ENCODE measurements at regions not wholly inside any gene's neighbourhood (a gene's known extent, or its start where the extent isn't known, plus 50 kb on each side); places are given as distances from the start of the nearest gene placed in this dataset.
"Not testable (repeated sequence)": the region's sequence is repeated elsewhere in the genome, so short reads cannot be mapped to it uniquely, and the experiment has no call there.

- intact Hi-C loops (cut with micrococcal nuclease) = no loop called here
- no peaks in the 10 kb centered on the region for H3K36me3 ChIP-seq (ENCODE audit: insufficient read depth, low read length)
- Mint-ChIP-seq H3K27me3 (peaks cover 0 to 2% of the 10 kb centered on the region in 2 donors), H3K4me1 (no peaks in the 10 kb centered on the region), H3K36me3 (no peaks in the 10 kb centered on the region), H3K9me3 (peaks cover 0 to 2% (median 0%) of the 10 kb centered on the region in 8 donors), H3K27ac (no peak overlapping the region), H3K4me3 (no peak overlapping the region)
- no peaks in the 10 kb centered on the region for H3K4me1 ChIP-seq (ENCODE audit: insufficient read depth, low read length)
- POLR2A ChIA-PET (ENCODE audit: partially characterized antibody) = no interaction called here
- no peak overlapping the region for H3K4me3 ChIP-seq (ENCODE audit: low read length in 2 of 2)
- no peaks in the 10 kb centered on the region for H3K9me3 ChIP-seq (ENCODE audit: control insufficient read depth in 1 of 2, low read length in 2 of 2)
- DNase-seq = no peak
- CTCF ChIA-PET (ENCODE audit: partially characterized antibody) = no interaction called here
- no peak overlapping the region for H3K27ac ChIP-seq (ENCODE audit: low read depth, low read length)
- H3K27me3 ChIP-seq (ENCODE audit: insufficient read depth, low read length) = no peaks in the 10 kb centered on the region
These were observed 101.9 kb upstream of the SFRP2 start for GRCh38 chr4:153890761-153891160.

DNA sequence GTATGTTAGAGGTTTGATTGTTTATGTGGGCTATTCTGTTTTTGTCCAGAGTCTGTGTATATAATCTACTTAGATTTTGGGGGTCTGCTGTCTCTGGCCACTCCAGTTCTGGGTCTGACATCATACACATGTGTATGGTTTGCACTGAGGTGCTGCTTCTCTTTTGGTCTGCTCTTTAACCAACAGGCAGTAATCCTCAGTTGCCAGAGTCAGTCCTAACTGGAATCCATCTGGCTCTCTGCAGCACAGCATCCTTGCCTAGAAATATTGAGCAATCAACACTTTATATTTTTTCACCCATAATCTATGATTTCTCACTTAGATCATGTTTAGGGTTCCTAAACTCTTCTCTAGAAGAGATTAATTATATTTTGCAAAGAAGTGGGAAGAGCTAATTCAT is 98.3 kb upstream of the SFRP2 start:
- Histone ChIP-seq H3K4me3 (ENCODE audit: low read length in 2 of 2) (no peak overlapping the region), H3K27me3 (ENCODE audit: insufficient read depth, low read length) (no peaks in the 10 kb centered on the region), H3K27ac (ENCODE audit: low read depth, low read length) (no peak overlapping the region), H3K9me3 (ENCODE audit: control insufficient read depth in 1 of 2, low read length in 2 of 2) (no peaks in the 10 kb centered on the region), H3K4me1 (ENCODE audit: insufficient read depth, low read length) (no peaks in the 10 kb centered on the region), H3K36me3 (ENCODE audit: insufficient read depth, low read length) (no peaks in the 10 kb centered on the region)
- intact Hi-C loops (cut with micrococcal nuclease) = no loop called here
- Mint-ChIP-seq H3K4me1 (no peaks in the 10 kb centered on the region), H3K27ac (no peak overlapping the region), H3K27me3 (peaks cover 2 to 5% of the 10 kb centered on the region in 2 donors), H3K36me3 (no peaks in the 10 kb centered on the region), H3K9me3 (peaks cover 0 to 5% (median under 1%) of the 10 kb centered on the region in 8 donors), H3K4me3 (no peak overlapping the region)
- POLR2A ChIA-PET (ENCODE audit: partially characterized antibody) = no interaction called here
- no peak for DNase-seq
- CTCF ChIA-PET (ENCODE audit: partially characterized antibody) = no interaction called here

GRCh38 chr4:153884325-153884724 is 95.4 kb upstream of the SFRP2 start:
- ChIA-PET POLR2A (ENCODE audit: partially characterized antibody) (no interaction called here), CTCF (ENCODE audit: partially characterized antibody) (no interaction called here)
- H3K4me1 Mint-ChIP-seq = no peaks in the 10 kb centered on the region
- Histone ChIP-seq H3K4me3 (ENCODE audit: low read length in 2 of 2) (no peak overlapping the region), H3K4me1 (ENCODE audit: insufficient read depth, low read length) (no peaks in the 10 kb centered on the region), H3K36me3 (ENCODE audit: insufficient read depth, low read length) (no peaks in the 10 kb centered on the region), H3K27ac (ENCODE audit: low read depth, low read length) (no peak overlapping the region), H3K27me3 (ENCODE audit: insufficient read depth, low read length) (no peaks in the 10 kb centered on the region), H3K9me3 (ENCODE audit: control insufficient read depth in 1 of 2, low read length in 2 of 2) (peaks cover 0 to 6% of the 10 kb centered on the region in 2 donors)
- H3K27me3 Mint-ChIP-seq = peaks cover 4 to 5% of the 10 kb centered on the region in 2 donors
- no peak overlapping the region for H3K4me3 Mint-ChIP-seq
- H3K27ac Mint-ChIP-seq = no peak overlapping the region
- no peak for DNase-seq
- peaks cover 5 to 29% (median 17%) of the 10 kb centered on the region in 8 donors for H3K9me3 Mint-ChIP-seq
- intact Hi-C loops (cut with micrococcal nuclease) = no loop called here
- peaks cover 1 to 4% of the 10 kb centered on the region in 2 donors for H3K36me3 Mint-ChIP-seq

- CTCF ChIA-PET (ENCODE audit: partially characterized antibody) = no interaction called here
- Histone ChIP-seq H3K36me3 (ENCODE audit: insufficient read depth, low read length) (no peaks in the 10 kb centered on the region), H3K4me1 (ENCODE audit: insufficient read depth, low read length) (no peaks in the 10 kb centered on the region), H3K27ac (ENCODE audit: low read depth, low read length) (no peak overlapping the region), H3K27me3 (ENCODE audit: insufficient read depth, low read length) (no peaks in the 10 kb centered on the region), H3K4me3 (ENCODE audit: low read length in 2 of 2) (no peak overlapping the region), H3K9me3 (ENCODE audit: control insufficient read depth in 1 of 2, low read length in 2 of 2) (peaks cover 0 to 6% of the 10 kb centered on the region in 2 donors)
- H3K4me1 Mint-ChIP-seq = no peaks in the 10 kb centered on the region
- peaks cover 5 to 33% (median 17%) of the 10 kb centered on the region in 8 donors for H3K9me3 Mint-ChIP-seq
- H3K27me3 Mint-ChIP-seq = peaks cover 4 to 7% of the 10 kb centered on the region in 2 donors
- POLR2A ChIA-PET (ENCODE audit: partially characterized antibody) = no interaction called here
- DNase-seq = no peak
- H3K4me3 Mint-ChIP-seq = no peak overlapping the region
- H3K36me3 Mint-ChIP-seq = peaks cover 1 to 4% of the 10 kb centered on the region in 2 donors
- intact Hi-C loops (cut with micrococcal nuclease) = no loop called here
- H3K27ac Mint-ChIP-seq = no peak overlapping the region
These were observed 92.1 kb upstream of the SFRP2 start for GRCh38 chr4:153880983-153881382.

DNA sequence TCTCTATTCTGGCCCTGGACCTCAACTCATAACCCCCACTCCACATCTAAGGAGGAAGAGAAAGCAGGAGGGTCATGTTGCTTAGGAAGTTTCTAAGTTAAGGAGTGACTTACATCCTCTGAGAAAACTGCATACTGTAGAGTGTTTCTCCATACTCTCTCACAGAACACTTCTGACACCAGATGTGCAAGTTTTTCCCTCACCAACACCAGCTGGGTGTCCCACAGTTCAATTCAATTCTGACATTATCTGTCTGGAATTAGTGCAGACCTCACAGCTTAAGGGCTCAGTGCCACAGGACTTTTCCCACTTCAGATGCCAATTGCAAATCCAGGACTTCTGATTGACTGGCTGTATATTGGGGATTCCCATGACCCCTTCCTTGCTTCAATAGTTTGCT is 89.0 kb upstream of the SFRP2 start:
- no peak overlapping the region for H3K4me3 Mint-ChIP-seq
- Histone ChIP-seq H3K27ac (ENCODE audit: low read depth, low read length) (no peak overlapping the region), H3K4me1 (ENCODE audit: insufficient read depth, low read length) (no peaks in the 10 kb centered on the region), H3K4me3 (ENCODE audit: low read length in 2 of 2) (no peak overlapping the region), H3K36me3 (ENCODE audit: insufficient read depth, low read length) (no peaks in the 10 kb centered on the region), H3K9me3 (ENCODE audit: control insufficient read depth in 1 of 2, low read length in 2 of 2) (peaks cover 0 to 6% of the 10 kb centered on the region in 2 donors), H3K27me3 (ENCODE audit: insufficient read depth, low read length) (no peaks in the 10 kb centered on the region)
- H3K36me3 Mint-ChIP-seq = peaks cover 1 to 4% of the 10 kb centered on the region in 2 donors
- intact Hi-C loops (cut with micrococcal nuclease) = no loop called here
- H3K27ac Mint-ChIP-seq = no peak overlapping the region
- peaks cover 5 to 30% (median 18%) of the 10 kb centered on the region in 8 donors for H3K9me3 Mint-ChIP-seq
- ChIA-PET CTCF (ENCODE audit: partially characterized antibody) (no interaction called here), POLR2A (ENCODE audit: partially characterized antibody) (no interaction called here)
- DNase-seq = no peak
- no peaks in the 10 kb centered on the region for H3K4me1 Mint-ChIP-seq
- H3K27me3 Mint-ChIP-seq = peaks cover 2% of the 10 kb centered on the region in 2 donors

GRCh38 chr4:153873741-153874140 is 84.9 kb upstream of the SFRP2 start:
- POLR2A ChIA-PET (ENCODE audit: partially characterized antibody) = no interaction called here
- peaks cover 0 to 4% of the 10 kb centered on the region in 2 donors for H3K27me3 Mint-ChIP-seq
- no peak for DNase-seq
- Histone ChIP-seq H3K4me1 (ENCODE audit: insufficient read depth, low read length) (no peaks in the 10 kb centered on the region), H3K36me3 (ENCODE audit: insufficient read depth, low read length) (no peaks in the 10 kb centered on the region), H3K27me3 (ENCODE audit: insufficient read depth, low read length) (no peaks in the 10 kb centered on the region), H3K27ac (ENCODE audit: low read depth, low read length) (no peak overlapping the region), H3K9me3 (ENCODE audit: control insufficient read depth in 1 of 2, low read length in 2 of 2) (no peaks in the 10 kb centered on the region), H3K4me3 (ENCODE audit: low read length in 2 of 2) (no peak overlapping the region)
- no peak overlapping the region for H3K27ac Mint-ChIP-seq
- no peak overlapping the region for H3K4me3 Mint-ChIP-seq
- peaks cover 0 to 7% (median 4%) of the 10 kb centered on the region in 8 donors for H3K9me3 Mint-ChIP-seq
- CTCF ChIA-PET (ENCODE audit: partially characterized antibody) = no interaction called here
- H3K36me3 Mint-ChIP-seq = peaks cover 0 to under 1% of the 10 kb centered on the region in 2 donors
- no peaks in the 10 kb centered on the region for H3K4me1 Mint-ChIP-seq
- intact Hi-C loops (cut with micrococcal nuclease) = no loop called here

GRCh38 chr4:153866766-153867165 is 77.9 kb upstream of the SFRP2 start:
- H3K27me3 ChIP-seq (ENCODE audit: insufficient read depth, low read length); H3K27ac ChIP-seq (ENCODE audit: low read depth, low read length); H3K4me3 ChIP-seq (ENCODE audit: low read length in 2 of 2); H3K27me3 Mint-ChIP-seq; intact Hi-C loops (cut with micrococcal nuclease); POLR2A ChIA-PET (ENCODE audit: partially characterized antibody); H3K4me1 ChIP-seq (ENCODE audit: insufficient read depth, low read length); DNase-seq; H3K4me1 Mint-ChIP-seq; H3K36me3 ChIP-seq (ENCODE audit: insufficient read depth, low read length); H3K9me3 ChIP-seq (ENCODE audit: control insufficient read depth in 1 of 2, low read length in 2 of 2); CTCF ChIA-PET (ENCODE audit: partially characterized antibody): not testable (repeated sequence)
- Mint-ChIP-seq H3K36me3 (peaks cover 7 to 12% of the 10 kb centered on the region in 2 donors), H3K4me3 (peak overlapping the region in 1 of 8 donors; percentile 22), H3K9me3 (peaks cover 8 to 70% (median 60%) of the 10 kb centered on the region in 8 donors), H3K27ac (peak overlapping the region in 1 of 7 donors; percentile 25)

GRCh38 chr4:153852501-153852900 is 63.6 kb upstream of the SFRP2 start:
- Mint-ChIP-seq H3K27ac (no peak overlapping the region), H3K4me3 (no peak overlapping the region), H3K27me3 (peaks cover 9 to 17% of the 10 kb centered on the region in 2 donors), H3K36me3 (no peaks in the 10 kb centered on the region), H3K4me1 (no peaks in the 10 kb centered on the region), H3K9me3 (peaks cover 3 to 31% (median 19%) of the 10 kb centered on the region in 8 donors)
- intact Hi-C loops (cut with micrococcal nuclease) = no loop called here
- Histone ChIP-seq H3K27me3 (ENCODE audit: insufficient read depth, low read length) (no peaks in the 10 kb centered on the region), H3K27ac (ENCODE audit: low read depth, low read length) (no peak overlapping the region), H3K36me3 (ENCODE audit: insufficient read depth, low read length) (no peaks in the 10 kb centered on the region), H3K9me3 (ENCODE audit: control insufficient read depth in 1 of 2, low read length in 2 of 2) (no peaks in the 10 kb centered on the region), H3K4me1 (ENCODE audit: insufficient read depth, low read length) (no peaks in the 10 kb centered on the region), H3K4me3 (ENCODE audit: low read length in 2 of 2) (no peak overlapping the region)
- DNase-seq = peak in 1 of 5 donors; percentile 10
- ChIA-PET CTCF (ENCODE audit: partially characterized antibody) (no interaction called here), POLR2A (ENCODE audit: partially characterized antibody) (no interaction called here)
